Left hindlimb (tissue), 1 donor: ENCODE measurements at regions not wholly inside any gene's neighbourhood (a gene's known extent, or its start where the extent isn't known, plus 50 kb on each side); places are given as distances from the start of the nearest gene placed in this dataset.
"Not testable (repeated sequence)": the region's sequence is repeated elsewhere in the genome, so short reads cannot be mapped to it uniquely, and the experiment has no call there.

Experiments
- DNase-seq: peaks from one replicate; pipeline ENCODE4 v3.0.0-alpha.2; 2018

DNA sequence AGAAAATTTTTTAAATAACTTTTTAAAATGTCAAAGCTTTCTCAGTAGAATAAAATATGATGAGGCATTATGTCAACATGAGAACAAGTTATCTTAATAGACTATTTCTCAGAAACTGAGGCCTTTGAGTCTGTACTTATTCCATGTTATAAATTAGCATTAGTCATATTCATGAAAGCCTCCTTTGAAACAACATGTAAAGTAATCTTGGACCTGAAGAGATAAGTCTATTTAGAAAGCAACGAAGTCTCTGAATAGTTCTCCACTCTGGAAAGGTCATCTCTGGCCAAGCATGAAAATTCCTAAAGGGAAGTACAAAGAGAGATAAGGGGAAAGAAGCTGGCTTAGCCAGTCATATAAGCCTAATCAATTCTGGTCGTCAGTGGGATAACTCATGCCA, 150.8 kb downstream of the CYB561 start:
- DNase-seq: no peak

DNA sequence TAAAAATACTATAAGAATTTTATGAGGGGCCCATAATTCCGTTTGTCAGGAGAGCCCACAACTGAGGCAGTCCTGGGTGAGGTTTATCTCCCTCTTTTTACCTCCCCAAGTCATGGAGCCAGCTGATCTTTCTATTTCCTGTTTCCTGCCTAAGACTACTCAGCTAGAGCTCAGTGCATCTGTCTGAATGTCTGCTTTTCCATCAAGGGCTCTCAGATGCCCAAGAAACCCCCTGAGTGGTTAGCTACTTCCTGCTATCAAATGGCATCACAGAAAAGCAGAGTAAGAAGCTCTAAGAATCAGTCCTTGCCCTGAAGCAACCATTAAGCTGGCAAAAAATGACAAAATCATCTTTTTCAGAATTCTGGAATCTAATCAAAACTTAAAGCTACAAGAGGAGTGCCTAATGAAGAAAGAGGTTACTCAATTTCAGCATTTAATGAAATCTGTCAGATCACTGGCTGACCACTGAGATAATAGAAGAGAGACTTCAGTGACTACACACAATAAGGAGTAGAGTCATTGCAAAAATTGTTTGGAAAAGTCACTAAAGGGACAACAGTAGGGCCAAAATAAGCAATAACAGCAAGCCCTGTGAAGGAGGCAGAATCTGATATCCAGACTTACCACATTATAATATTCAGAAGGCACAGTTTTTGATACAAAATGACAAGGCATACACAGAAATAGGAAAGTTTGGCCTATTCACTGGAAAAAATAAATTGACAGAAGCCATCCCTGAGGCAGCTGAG, 150.1 kb downstream of the CYB561 start:
- no peak for DNase-seq

DNA sequence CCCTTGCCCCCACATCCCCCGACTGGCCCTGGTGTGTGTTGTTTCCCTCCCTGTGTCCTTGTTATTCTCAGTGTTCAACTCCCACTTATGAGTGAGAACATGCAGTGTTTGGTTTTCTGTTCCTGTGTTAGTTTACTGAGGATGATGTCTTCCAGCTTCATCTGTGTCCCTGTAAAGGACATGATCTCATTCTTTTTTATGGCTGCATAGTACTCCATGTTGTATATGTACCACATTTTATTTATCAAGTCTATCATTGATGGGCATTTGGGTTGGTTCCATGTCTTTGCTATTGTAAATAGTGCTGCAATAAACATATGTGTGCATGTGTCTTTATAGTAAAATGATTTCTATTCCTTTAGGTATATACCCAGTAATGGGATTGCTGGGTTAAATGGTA, 147.2 kb downstream of the CYB561 start:
- not testable (repeated sequence) for DNase-seq

DNA sequence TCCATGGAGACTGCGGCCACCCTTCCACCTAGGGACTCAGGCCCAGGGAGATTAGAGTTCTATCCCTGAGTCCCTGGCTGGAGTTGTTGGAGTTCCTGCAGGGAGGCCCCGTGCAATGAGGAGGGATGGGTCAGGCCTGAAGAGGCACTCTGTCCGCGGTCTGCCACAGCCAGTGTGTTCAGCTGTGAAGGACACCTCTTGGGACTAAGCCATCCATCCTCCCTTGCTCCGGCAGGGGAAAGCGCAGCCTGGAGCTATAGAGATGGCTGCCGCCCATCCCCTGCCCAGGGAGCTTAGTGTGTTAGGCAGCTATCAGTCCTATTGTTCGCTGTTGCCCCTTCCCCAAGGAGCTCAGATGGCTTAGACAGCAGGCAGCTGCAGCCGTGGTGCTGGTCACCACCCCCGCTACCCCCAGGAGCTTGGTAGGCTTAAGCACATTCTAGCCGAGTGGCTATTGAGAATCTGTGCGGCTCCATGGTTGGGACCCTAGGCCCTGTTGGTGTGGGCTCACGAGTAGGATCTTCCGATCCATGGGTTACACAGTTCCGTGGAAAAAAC, 141.3 kb downstream of the CYB561 start:
- no peak for DNase-seq

DNA sequence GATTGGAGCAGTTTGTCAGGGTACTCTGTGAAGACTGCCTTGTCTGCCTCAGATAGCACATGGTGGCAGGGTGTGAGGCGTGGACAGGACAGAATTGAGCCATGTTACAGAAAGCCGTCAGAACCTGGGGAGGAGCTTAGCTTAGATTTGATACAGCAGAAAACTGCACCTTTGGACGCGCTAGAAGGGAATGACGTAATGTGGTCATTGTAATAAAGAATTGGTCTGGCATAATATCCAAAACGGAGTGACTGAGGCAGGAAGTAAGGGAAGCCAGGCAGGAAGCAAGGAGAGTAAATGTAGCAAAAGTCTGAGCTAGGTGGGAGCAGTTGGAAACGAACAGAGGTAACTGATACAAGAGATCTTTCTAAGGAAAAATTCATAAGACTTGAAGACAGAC, 140.2 kb downstream of the CYB561 start:
- no peak for DNase-seq

DNA sequence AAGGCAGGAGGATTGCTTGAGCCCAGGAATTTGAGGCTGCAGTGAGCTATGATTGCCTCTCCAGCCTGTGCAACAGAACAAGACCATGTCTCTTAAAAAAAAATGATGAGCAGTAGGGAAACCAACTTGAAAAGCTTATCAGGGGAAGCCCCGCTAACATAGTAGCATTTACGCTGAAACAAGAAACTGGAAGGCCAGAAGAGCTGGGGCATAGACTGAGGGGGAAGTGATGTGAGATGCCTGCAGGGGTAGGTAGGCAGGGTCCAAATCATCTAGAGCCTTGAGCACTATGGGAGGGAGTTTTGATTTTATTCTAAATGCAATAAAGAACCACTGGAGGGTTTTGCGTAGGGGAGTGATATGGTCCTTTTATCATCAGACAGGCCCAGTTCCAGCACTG, 139.3 kb downstream of the CYB561 start:
- DNase-seq: no peak

DNA sequence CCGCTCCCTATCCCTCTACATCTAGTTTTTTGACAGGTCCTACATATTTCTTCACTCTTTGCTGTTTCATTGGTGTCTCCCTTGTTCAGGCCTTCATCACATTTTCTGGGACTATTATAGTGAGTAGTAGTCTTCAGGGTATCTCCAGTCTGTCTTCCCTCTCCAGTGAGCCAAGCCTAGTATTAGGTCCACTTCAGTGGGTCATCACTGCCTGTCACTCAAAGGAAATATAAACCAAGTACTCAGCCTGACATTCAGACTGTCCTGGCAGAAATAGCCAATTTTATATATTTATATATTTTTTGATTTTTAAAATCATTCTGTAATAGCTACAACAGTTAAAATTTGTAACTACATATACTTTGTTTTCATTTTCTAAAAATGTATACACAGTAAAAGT, 137.8 kb downstream of the CYB561 start:
- no peak for DNase-seq

DNA sequence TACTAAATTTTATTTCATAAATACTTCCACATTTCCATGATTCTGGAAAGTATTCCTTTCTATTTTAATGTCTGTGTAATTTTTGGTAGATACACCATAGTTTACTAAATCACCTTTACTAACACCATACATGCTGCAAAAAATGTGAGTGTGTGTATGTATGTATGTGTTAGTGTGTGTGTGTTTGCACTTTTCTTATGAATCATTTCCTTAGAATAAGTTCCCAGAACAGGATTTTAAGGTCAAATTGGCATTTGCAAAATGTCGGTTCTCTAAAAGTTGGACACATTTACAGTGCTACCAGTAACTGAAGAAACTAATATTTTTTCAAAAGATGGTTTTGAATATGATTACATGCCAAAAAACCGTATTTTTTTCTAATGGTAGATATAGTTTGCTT, 137.1 kb downstream of the CYB561 start:
- no peak for DNase-seq

DNA sequence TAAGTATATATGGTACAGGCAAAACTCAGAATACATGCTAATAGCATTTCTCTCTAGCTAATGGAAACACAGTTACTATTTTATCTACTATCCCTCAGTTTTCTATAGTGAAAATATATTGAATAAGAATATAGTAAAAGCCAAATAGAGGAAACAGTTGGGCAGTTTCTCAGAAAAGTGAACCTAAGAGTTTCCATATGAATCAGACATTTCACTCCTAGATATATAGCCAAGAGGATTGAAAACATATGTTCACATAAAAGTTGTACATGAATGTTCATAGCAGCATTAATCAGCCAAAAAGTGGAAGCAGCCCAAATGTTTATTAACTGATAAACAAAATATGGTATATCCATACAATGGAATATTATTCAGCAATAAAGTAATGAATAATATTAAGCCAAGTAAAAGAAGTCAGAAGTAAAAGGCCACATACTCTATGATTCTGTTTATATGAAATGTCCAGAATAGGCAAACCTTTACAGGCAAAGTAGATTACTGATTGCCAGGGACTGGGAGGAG, 134.6 kb downstream of the CYB561 start:
- no peak for DNase-seq

DNA sequence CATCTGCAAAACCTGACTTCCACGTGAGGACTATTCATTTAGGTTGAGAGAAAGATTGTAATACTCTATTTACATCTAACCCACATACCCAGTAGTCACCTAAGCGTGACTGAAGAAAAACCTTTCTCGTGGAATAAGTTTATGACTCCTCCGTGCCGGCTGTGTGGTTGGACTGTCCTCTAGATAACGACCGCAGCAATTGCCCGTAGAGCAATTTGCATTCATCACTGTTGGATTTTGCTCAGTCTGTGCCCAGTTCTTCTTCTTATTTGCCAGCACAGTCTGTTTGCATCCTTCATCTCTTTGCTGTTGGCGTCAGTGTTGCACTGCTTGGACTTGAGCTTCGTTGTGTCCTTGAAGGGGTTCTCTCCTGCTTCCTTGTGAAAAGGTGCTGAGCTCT, 131.3 kb downstream of the CYB561 start:
- no peak for DNase-seq

DNA sequence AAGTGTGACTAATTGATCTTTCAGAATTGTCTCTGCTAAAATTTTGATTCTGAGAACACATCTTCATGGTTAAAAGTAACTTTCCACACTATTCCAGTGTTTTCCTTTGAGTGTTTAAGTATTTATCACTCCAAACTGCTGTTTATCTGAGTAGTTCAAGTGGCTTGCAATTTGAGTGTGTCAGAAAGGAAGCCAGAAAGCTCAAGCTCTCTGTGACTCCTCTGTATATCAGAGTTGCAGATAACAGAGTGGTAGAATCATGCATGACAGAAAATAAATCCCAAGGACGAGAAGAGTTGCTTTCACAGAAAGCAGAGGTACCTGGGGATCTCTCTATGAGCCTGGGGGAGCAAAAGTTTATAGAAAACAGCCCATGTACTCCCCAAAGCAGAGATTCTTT, 130.0 kb downstream of the CYB561 start:
- no peak for DNase-seq

DNA sequence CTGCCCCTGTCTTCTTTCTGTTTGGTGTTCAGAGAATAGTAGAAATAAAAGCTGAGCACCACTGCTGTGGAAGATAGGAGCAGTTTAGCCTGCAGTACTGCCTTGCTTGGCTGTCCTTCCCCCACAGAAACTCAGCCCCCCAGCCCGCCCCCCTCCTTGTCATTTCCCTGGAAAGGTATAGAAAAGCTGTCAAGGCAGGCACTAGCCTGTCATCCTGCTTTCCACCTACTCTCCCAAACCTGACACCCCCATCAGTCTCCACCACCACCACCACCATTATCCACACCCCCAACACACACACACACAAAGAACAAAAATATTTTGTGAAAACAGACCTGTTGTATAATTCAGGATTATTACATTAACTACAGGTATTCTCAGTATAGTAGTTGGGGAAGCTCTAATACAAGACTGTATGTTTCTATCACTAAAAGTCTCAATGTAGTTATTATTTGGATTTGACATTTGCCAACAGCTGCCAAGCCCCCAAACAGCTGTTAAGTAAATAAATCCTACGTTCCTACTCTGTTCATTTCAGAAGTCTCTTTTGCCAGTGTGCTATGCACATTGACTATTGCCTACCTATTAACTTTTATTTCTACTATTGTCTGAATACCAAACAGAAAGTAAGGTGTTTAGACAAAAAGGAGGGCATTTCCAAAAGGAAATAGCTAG, 128.8 kb downstream of the CYB561 start:
- no peak for DNase-seq

DNA sequence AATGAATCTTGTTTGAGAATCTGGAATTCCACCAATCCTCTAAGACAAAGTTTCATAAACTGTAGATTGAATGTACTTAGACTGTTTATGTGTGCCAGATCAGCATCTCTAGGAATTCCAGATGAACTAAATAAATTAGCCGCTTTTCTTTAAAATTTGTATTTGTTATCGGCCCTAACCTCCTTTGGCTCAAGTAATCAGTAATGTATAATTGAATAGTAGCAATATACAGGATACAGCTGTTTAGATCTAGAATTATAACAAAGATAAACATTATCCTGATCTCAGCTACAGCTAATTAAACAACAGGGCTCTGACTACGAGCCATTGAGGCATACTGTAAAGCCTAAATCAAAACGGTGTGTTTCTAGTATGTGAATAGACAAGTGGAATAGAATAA, 120.3 kb downstream of the CYB561 start:
- no peak for DNase-seq

DNA sequence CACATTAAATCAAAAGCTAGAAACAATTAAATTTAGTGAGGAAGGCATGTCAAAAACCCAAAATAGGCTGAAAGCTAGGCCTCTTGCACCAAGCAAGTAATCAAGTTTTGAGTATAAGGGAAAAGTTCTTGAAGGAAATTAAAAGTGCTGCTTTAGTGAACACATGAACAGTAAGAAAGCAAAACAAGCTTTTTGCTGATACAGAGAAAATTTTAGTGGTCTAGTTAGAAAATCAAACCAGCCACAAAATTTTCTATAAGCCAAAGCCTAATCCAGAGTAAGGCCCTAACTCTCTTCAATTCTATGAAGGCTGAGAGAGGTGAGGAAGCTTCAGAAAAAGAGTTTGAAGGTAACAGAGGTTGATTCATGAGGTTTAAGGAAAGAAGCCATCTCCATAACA, 116.2 kb downstream of the CYB561 start:
- DNase-seq: no peak

DNA sequence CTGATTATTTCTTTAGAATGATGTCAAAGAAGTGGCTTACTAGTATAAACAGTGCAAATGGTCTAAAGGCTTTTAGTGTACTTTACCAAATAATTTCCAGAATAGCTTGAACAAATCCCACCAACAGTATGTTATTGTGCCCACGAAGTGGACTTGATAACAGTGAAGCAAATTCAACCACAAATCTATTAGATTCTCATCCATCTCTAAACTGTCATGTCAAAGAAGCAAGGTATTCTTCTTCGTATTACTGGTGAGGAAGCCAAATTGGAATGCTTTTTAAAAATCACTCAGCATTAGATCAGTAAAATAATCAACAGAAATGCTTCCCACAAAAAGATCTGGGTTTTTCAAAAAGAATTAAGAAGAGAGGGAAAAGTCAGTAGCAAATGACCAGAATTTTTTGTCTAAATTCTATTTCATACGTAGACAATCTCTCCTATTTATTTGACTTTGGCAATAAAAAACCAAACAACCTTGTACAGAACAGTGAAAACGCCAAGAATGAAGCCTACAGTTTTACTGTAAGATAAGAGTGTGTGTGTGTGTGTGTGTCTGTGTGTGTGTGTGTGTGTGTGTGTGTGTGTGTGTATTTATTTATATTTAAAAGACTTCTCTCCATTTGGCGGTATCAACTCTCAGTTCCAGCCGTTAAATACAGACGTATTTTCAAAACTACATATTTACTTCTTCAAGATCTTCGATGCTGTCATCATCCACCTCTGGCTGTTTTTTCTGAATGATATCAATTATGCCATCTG, 114.6 kb downstream of the CYB561 start:
- no peak for DNase-seq

DNA sequence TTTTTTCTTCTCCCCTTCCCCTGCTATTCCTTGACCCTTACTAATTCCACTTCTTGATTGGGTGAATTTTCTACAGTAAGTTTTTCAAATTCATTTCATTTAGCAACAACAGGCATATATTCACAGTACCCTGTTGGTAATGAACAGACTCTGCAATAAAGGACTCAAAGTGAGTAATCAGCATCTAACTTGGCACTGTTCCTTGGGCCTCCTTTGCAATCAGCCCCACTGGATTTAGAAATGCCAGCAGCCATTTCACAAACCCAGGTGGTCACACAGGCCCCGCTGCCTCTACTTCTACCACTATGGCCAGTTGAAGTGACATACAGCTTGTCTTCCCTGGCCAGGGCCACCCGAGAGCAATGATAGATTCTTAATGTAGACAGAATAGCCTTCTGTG, 113.8 kb downstream of the CYB561 start:
- DNase-seq: no peak

DNA sequence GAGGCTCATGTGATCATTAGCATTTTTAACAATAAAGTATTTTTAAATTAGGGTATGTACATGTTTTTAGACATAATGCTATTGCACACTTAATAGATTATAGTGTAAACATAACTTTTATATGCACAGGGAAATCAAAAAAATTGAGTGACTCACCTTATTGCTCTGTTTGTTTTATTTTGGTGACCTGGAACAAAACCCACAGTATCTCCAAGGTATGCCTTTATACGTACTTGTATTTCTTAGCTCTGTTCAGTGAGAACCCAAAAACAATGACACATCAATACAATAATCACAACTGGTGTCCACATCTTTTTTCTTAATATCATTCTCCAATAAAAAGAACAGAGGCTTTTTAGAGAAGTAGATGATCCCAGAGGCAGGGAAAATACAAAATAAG, 112.2 kb downstream of the CYB561 start:
- DNase-seq: no peak

DNA sequence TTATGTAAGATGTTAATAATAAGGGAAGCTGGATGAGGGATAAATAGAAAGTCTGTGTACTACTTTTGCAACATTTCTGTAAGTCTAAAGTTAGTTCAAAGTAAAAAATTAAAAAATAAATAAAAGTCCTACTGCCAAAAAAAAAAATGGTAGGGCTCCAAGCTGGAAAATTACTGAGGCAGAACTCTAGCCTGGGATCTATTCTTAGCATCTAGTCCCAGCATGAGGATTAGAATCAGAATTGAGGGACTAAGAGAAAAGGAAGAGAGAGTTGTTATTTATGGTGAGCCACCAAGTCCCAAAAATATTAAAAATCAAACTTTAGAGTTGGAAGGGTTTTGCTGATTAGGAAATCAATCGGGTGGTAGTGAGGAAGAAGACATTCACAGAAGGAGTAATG, 110.3 kb downstream of the CYB561 start:
- DNase-seq: no peak

DNA sequence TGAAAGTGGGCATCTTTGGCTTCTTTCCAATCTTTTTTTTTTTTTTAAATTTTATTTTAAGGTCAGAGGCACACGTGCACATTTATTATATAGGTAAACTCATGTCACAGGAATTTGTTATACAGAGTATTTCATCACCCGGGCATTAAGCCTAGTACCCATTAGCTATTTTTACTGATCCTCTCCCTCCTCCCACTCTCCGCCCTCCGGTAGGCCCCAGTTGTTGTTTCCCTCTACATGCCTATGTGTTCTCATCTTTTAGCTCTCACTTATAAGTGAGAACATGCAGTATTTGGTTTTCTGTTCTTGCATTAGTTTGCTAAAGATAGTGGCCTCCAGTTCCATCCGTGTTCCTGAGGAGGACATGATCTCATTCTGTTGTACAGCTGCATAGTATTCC, 108.5 kb downstream of the CYB561 start:
- no peak for DNase-seq

DNA sequence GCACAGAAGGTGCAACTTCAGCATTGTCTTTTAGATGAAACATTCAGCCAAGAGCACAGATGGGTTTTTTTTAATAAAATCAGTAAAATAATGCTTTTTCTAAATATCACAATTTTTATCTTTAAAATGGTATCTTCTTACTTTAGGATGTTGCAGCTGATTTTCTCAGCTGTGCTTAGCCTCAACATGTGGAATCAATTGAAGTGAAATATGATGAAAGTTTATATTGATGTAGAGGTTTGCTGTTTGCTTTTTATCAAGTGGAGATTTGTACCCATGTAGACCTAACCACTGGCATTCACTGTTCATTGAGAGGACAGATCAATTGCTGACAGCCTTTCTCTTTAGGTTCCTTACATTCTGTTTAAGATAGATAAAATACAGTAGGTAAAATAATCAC, 107.8 kb downstream of the CYB561 start:
- no peak for DNase-seq

DNA sequence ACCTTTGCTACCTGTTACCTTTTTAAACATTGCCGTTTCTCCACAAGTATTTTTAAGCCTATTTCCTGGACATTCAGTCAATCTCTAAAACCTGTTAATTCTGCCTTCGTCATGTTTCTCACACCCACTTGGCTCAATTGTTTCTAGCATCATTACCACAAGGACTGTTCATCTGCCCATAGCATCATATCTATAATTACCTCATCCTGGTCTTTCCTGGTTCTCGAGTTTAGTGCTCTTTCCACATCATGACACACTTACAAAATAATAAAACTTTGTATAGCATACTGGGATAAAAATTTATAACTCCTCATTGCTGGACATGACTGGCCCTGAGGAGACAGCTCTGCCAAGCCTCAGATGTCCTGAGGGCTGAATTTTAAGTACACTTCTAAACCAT, 104.8 kb downstream of the CYB561 start:
- DNase-seq: no peak

DNA sequence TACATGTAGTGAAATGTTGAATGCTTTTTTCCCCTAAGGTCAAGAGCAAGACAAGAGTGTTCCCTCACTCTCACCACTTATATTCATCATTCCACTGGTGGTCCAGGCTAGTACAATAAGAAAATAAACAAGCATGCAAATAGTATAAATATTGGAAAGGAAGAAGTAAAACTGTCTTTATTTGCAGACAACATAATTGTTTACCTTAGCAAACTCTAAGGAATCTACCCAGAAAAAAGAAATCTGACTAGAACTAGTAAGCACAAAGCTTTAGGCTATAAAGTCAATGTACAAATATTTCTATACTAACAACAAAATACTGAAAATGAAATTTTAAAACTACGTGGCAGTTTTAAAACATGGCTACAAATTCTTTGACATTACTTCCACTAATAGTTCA, 101.7 kb downstream of the CYB561 start:
- no peak for DNase-seq

DNA sequence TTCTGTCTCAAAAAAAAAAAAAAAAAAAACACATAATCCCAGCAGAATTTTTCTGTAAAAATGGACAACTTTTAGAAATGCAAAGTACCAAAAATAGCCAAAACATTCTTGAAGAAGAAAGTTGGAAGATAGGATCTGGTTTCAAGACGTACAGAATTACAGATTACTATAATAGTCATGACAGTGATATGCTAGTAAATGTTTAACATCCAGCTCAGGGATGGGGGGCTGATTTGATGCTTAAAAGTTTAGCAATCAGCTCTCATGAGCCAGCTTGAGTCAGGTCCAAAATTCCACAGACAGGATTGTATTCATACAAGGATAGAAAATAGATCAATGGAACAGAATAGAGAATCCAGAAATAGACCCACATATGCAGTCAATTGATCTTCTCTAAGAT, 100.5 kb downstream of the CYB561 start:
- DNase-seq: no peak

DNA sequence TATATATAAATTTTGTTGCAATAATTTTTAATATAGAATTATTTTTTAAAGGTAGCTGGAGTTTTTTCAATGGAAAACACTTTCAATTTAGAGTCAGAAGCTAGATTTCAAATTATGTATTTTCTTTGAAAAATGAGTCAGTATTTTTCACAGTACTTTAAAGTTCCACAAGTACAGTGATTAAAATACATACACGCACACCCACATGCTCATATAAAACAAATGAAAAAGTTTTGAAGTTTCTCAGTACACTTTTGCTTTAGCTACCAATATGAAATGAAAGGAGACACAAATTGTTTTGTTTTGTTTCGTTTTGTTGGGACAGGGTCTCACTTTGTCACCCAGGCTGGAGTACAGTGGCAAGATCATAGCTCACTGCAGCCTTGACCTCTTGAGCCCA, 98.6 kb downstream of the CYB561 start:
- no peak for DNase-seq
